Epithelial cell of proximal tubule (primary cell): ENCODE measurements at regions not wholly inside any gene's neighbourhood (a gene's known extent, or its start where the extent isn't known, plus 50 kb on each side); places are given as distances from the start of the nearest gene placed in this dataset.
"Not testable (repeated sequence)": the region's sequence is repeated elsewhere in the genome, so short reads cannot be mapped to it uniquely, and the experiment has no call there.

ENCODE experiments used
- DNase-seq: peaks from one replicate; pipeline ENCODE4 v3.0.0-alpha.2; 2011; ENCODE audit warnings: low read depth
- H3K4me3 ChIP-seq: 2 replicates; pipeline ENCODE4 v1.5.1; 2011; ENCODE audit warnings: low read depth, mild to moderate bottlenecking, low read length
- TF ChIP-seq, protein P1 (sequence below): conservative IDR thresholded peaks from 2 replicates; pipeline ENCODE4 v1.5.1; 2012; ENCODE audit warnings: low read depth, mild to moderate bottlenecking, low read length

DNA sequence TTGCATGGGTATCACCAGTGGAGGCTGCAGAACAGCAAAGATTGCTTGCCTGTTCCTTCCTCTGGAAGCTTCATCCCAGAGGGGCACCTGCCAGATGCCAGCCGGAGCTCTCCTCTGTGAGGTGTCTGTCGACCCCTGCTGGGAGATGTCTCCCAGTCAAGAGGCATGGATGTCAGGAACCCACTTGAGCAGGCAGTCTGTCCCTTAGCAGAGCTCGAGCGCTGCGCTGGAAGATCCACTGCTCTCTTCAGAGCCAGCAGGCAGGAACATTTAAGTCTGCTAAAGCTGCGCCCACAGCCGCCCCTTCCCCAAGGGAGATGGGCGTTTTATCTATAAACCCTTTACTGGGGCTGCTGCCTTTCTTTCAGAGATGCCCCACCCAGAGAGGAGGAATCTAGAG, 126.3 kb upstream of the ST6GALNAC5 start:
- DNase-seq = not testable (repeated sequence)
- TF ChIP-seq, protein P1, sequence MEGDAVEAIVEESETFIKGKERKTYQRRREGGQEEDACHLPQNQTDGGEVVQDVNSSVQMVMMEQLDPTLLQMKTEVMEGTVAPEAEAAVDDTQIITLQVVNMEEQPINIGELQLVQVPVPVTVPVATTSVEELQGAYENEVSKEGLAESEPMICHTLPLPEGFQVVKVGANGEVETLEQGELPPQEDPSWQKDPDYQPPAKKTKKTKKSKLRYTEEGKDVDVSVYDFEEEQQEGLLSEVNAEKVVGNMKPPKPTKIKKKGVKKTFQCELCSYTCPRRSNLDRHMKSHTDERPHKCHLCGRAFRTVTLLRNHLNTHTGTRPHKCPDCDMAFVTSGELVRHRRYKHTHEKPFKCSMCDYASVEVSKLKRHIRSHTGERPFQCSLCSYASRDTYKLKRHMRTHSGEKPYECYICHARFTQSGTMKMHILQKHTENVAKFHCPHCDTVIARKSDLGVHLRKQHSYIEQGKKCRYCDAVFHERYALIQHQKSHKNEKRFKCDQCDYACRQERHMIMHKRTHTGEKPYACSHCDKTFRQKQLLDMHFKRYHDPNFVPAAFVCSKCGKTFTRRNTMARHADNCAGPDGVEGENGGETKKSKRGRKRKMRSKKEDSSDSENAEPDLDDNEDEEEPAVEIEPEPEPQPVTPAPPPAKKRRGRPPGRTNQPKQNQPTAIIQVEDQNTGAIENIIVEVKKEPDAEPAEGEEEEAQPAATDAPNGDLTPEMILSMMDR = peak; percentile 2

DNA sequence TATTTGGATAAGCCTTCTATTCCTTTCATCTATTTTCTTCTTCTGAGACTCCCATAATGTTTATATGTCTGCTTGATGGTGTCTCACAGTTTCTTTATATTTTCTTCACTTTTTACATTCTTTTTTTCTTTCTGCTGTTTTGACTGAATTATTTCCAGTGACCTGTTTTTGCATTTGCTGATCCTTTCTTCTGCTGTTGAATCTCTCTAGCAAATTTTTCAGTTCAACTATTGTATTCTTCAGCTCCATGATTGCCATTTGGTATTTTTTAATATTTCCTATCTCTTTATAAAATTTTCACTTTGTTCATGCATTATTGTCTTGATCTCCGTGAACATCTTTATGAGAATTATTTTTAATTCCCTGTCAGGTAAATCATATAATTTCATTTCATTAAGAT, 122.3 kb upstream of the ST6GALNAC5 start:
- TF ChIP-seq, protein P1 = no peak
- H3K4me3 ChIP-seq = no peak overlapping the region
- no peak for DNase-seq

More for the DNA sequence above, 126.3 kb upstream of the ST6GALNAC5 start:
- not testable (repeated sequence) for H3K4me3 ChIP-seq

DNA sequence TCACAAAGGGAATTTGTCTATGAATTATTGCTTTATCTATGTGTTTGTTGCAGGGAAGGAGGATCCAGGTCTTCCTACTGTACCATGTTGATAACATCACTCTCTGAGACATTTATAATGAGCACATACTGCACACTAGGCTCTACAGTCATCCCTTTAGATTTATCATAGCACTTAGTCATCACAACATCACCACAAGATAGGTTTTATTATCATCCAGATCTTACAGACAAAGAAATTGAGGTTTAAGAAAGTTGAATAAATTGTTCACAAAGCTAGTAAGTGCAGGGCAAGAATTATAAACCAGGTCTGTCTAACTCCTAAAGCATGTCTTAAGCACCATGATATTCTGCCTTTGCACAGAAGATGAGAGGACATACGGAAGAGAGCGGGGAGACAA, 121.1 kb upstream of the ST6GALNAC5 start:
- TF ChIP-seq, protein P1 = no peak
- DNase-seq = no peak
- H3K4me3 ChIP-seq = no peak overlapping the region

DNA sequence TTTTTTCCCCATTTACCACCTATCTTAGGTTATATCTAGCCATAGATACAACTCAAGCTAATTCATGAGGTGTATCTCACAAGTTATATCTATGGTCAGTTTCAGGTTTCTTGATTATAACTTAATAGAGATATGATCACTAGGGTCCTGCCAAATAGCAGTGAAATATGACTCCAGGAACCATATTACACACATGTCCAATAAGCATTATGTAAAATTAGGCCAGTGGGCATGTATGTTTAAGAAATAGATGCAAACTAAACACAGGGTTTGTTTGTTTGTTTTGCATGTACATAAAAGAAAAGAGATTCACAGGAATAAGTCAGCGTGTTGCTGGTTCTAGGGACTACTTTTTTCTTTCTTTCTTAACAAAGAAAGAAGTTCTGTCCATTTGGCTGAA, 112.5 kb upstream of the ST6GALNAC5 start:
- no peak for DNase-seq
- TF ChIP-seq, protein P1 = no peak
- H3K4me3 ChIP-seq = no peak overlapping the region

DNA sequence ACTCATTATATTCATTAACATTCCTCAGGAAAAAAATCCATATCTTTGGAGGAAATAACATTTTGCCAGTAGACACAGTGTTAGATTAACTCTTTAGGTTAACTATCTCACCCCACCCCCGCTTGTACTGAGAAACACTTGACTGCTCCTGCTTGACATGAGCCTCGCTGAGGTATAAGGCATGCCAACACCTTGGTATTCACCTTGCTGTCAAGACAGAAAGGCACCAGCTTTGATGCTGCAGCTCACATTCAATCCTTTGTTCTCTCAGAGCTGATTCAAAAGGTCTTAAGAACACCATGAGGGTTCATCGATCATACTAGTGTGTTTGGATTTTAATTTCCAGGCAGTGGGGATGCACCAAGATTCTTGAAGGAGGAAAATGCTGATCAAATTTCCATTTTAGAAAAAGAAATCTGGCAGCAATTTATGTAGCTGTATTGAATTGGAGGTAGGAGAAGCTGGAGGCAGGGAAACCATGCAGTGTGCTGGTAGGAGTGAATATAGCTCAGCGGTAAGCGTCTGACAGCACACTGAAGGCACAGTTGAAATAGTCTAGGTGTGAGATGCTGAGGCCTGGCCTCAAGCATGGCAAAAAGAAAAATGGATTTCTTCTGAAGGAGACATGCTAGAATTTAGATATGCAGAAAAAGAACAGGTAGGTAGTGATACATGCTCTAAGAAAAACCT, 108.0 kb upstream of the ST6GALNAC5 start:
- TF ChIP-seq, protein P1 = no peak
- peak; percentile 6 for DNase-seq
- H3K4me3 ChIP-seq = no peak overlapping the region

DNA sequence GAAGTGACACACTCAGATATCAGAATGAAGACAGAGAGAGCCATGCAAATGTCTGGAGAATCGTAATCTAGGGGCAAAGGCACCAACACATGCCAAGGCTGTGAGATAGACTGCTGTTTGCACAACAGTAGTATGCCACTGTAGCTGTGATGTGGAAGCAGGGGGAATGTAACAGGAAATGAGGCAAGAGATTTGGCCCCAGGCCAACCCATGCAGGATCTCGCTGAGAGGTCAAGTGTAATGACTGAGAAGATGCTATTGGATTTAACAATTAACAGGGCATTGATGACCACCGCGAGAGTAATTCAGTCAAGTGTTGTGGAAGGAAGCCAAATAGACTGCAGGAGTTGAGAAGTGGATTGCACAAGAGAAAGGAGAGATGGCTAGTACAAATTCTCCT, 107.3 kb upstream of the ST6GALNAC5 start:
- TF ChIP-seq, protein P1 = no peak
- no peak overlapping the region for H3K4me3 ChIP-seq
- peak; percentile 99 for DNase-seq

DNA sequence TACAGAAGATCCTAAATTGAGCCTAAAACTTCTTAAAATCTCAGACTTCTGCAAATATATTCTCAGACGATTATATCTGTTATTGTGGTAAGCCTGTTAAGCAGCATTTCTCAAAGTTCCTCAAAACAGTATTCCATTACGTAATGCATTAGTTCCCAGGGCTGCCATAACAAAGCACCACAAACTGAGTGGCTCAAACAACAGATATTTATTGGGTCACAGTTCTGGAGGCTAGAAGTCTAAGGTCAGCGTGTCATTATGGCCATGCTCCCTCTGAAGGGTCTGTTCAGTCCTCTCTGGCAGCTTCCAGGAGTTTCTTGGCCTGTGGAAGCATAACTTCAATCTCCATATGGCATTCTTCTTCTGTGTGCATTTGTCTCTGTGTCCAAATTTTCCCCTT, 103.5 kb upstream of the ST6GALNAC5 start:
- TF ChIP-seq, protein P1 = no peak

More for the DNA sequence above, 103.5 kb upstream of the ST6GALNAC5 start:
- no peak overlapping the region for H3K4me3 ChIP-seq
- DNase-seq = no peak
